Activated naive CD4-positive, alpha-beta T cell treated with anti-CD3 and anti-CD28 coated beads, Interleukin-2, amount 50 U/mL, for 16 hours (primary cell): ENCODE measurements at regions not wholly inside any gene's neighbourhood (a gene's known extent, or its start where the extent isn't known, plus 50 kb on each side); places are given as distances from the start of the nearest gene placed in this dataset.

ENCODE experiments used
- DNase-seq: peaks from one replicate; pipeline ENCODE4 v3.0.0-alpha.2; 2020

DNA sequence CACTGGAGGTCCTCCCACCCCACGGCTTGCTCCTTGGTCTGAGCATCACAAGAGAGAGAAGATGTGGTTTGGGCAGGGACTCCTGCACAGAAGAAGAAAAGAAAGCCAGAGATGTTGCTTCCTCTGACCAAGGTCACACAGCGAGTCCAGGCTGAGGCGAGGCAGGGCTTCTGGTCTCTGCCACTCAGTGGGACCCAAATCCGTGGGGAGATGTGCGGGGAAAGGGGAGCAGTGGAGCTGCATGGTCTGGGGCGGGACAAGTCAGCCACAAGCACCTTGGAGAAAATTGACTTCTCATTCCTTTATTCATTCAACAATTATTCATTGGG, 150.9 kb downstream of the C9orf50 start:
- DNase-seq, result no peak

DNA sequence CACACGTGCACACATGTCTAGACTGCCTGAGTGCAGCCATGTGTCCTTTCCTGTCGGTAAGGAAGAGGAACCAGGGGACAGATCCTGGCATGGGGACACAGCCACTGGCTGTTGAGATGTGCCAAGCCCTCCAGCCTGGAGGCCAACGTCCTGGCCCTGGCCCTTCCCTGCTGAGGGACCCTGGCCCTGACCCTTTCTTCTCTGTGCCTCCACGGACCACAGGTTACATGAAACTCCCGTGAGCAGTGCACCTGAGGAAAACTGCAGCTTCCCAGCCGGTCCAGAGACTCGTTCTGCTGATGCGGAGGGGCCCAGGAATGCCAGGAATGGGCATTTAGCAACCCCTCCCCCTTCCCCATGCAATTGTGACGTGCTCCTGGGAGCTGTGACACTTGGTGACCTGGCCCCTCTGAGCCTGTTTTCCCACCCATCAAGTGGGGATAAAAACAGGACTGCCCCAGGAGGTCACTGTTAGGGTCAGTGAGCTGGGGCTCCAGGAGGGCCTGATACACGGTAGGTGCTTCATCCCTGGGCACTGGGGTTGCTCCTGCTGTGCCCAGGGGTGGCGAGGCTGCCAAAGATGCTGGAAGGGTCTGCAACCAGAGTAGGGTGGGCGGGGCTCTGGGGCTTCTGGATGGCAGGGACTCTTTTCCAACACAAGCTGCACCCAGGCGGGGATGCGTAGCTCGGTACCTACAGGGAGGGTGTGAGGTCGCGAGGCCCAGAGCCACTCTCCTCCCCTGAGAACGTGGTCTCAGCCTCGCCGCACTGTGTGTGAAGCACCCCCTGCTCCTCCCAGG, 151.5 kb downstream of the C9orf50 start:
- no peak for DNase-seq

DNA sequence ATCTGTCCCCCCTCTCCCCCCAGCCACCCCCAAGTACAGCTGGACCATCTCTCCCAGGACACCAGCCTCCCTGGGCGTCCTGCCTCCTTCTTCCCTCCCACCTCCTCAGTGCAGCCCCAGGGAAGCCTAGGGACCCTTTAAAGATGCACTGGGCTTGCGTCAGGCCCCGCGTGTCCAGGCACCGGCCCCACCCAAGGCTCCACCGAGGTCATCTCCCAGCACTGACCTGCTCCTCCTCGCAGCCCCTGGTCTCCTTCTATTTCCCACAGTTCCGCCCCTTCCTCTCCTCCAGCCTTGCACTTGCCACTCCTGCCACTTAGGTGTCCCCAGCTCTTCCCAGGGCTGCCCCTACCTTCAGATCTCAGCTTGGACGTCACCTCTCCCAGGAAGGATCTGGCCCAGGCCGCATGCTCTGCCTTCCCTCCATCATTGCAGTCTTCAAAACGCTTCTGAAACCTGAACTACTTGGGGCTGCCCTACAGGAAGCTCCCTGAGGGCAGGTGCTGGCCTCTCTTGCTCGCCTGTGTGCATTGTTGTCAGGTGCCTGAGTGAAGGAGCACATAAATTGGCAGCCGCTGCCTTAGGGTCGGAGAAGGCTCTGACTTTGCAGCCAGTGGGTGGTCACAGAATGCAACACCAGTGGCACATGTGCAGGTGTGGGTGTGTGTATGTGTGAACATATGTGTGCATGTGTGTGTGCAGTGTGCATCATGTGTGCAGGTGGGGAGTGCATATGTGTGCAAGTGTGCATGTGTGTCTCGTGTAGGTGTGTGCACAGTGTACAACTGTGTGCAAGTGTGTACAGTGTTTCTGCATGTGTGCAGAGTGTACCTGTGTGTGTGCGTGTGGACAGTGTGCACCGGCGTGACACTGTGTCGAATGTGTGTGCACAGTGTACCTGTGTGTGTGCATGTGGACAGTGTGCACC, 152.9 kb downstream of the C9orf50 start:
- DNase-seq, result no peak

DNA sequence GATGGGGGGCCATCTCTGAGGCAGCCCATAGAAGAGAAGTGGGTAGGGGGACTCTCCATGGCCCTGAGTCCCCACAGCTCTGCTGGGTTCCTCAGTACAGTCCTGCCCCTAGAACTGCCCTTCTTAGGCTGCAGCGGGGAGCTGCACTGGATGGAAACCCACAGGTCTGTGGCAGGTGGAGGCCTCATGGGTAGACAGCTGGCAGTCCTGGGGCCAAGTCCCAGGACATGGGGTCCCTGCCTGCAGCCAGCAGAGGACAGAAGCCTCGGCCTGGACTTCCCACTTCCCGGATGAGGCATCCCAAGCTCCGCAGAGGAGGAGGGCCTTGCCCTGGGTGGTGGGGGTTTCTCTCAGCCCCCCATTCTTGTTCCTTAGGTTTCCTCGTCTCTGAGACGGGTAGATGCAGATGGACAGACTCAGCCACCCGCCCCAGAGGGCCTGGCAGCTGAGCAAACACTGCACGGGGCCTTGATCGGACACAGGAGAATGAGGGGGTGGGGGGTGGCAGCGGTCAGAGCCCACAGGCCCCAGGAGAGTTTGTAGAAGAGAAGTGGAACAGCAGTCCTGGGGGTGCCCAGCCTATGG, 153.8 kb downstream of the C9orf50 start:
- no peak for DNase-seq

DNA sequence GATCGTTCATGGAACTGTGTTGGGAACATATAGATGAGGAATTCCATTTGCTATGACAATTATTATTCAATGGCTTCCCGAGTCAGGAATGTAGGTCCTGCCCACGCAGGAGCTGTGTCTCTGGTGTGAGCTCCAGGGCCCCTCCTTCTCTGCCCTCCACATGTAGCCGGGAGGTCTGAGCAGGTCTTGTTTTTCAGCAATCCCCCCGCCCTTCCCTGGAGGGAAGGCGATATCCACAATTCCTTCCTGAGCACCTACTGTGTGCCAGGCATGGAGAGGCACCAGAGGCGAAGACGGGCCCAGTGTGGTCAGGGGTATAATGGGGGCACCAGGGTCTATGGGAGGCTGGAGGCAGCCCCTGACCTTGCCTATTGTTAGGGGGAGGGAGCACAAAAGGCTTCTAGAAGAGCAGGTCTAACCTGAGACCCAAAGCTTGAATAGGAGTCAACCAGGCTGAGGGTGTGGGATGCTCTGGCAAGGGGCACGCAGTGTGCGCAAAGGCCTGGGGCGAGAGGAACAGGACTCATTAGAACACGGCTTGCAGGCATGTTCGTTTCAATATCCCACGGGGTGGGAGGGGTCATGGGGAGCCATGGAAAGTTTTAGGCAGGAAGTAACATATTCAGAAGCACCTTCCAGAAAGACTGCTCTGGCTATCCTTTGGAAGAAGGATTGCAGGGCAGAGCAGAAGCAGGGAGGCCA, 154.9 kb downstream of the C9orf50 start:
- no peak for DNase-seq

DNA sequence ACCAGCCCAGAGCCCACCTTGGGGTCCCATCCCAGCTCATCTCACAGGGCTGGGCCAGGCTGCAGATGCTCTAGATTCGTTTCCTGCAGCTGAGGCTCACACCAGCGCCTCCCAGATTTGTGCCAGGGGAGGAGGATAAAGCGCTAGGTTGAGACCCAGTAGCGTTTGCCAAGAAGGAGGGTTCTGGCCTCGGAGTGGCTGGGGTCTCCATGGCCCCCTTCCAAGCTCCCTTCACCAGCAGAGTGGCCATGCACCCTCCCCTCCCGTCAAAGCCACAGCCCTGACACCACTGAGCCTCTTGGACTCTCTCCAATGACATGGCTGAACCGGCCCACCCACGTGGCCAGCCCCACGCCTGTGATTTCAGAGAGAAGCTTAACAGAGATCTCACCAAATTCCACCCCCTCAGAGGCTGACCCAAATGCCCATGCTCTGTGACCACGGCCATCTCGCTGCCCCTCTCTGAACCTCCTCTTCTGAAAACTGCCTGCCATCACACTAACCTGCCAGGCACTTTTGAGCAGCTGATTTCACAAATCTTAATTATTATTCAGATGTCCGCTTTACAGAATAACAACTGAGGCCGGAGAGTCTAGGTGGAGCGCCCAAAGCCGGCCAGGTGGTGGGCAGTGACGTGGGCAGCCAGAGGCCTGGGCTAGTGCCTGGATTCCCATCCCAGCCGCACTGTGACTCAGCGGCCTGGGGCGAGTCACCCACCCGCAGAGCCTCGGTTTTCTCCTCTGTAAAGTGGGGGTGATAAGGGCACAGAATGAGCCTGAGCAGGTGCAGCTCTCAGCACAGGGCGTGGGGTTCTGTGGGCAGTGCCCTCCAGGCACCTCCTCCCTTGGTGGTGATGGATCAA, 155.7 kb downstream of the C9orf50 start:
- no peak for DNase-seq

DNA sequence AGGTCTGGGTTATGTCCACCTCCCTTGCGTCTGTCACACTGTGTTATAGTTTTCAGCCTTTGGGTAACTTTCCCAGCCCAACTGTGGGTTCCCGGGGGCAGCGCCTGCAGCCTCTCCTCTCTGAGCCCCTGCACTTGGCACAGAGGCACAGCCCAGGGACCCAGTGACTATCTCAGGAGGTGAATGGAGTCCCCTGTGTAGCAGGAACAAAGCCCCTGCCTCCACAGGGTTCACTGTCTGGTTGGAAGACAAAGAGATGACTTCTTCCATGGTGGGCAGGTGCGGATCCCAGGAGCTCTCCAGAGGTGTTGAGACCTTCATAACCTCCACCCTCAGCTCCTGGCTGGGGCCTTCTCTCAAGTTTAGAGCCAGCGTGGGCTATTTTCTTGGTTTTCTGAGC, 156.9 kb downstream of the C9orf50 start:
- no peak for DNase-seq

DNA sequence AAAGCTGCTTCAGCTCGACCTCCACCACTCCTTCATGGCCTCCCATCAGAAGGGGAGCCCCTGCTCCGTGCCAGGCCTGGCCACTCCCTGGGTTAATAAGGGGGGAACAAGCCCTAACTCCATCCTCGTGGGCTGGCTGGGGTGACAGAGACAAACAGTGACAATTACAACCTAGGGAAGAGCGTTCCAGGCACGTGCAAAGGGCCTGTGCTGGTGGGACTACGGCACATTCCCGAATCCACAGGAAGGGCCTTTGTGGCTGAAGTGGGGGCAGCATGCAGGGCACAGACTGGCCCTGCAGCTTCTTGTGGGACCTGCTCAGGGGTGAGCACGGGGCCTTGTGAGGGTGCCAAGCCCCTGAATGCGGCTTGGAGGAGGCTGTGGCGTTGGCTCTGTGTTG, 157.4 kb downstream of the C9orf50 start:
- DNase-seq, result no peak

DNA sequence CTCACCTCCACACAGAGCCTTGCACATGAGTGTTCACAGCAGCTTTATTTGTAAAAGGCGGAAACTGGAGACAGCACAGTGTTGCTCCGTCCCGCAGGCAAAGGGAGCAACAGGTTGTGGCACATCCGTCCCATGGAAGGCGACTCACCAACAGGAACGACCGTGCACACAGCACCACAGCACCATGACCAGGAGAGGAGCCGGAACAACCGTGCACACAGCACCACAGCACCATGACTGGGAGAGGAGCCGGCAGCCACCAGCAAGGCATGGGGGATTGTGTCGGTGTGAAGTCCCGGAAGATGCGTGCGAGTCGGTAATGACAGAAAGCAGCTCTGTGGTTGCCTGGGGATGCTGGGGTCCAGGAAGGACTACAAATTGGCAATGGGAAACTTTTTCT, 158.5 kb downstream of the C9orf50 start:
- DNase-seq, result no peak

DNA sequence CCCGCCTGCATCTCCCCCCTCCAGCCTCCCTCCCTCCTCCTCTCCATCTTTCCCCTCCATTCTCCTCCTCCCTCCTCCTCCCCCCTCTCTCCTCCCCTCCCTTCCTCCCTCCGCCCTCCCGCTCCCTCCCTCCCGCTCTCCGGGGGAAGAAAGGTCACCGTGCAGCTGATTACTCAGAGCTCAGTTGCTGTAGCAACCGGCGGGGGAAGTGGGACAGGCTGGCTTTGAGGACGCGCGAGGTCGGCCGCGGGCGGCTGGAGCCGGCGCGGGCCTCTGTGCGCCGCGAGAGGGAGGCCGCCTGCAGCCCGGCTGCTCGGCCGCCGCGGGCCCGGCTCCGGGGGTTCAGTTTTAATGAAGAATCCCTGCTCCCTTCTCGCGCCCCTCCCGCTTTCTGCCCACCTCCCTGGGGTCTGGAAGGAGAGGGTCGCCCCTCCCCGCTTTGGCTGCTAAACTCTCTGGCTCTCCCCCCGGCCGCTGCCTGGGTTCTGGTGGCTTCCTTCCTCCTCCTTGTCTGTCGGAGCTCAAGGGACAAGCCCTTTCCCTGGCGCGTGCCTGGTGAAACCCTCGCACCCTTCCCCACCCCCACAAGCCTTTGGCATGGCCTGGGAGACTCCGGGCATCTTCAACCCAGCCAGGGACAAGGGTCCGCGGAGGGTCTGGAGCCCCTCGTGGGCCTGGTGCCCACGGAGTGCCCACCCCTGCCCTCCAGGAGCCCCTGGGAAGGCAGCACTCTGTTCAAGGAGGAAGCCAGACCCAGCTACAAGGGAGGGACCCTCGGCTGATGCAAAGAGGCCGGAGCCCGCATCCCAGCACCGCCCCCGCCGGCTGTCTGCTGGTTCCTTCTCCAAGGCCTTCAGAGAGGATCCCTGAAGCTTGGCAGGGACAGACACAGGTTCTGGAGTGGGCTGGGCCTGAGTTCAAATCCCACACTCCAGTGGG, 160.3 kb downstream of the C9orf50 start:
- peak; percentile 80 for DNase-seq

DNA sequence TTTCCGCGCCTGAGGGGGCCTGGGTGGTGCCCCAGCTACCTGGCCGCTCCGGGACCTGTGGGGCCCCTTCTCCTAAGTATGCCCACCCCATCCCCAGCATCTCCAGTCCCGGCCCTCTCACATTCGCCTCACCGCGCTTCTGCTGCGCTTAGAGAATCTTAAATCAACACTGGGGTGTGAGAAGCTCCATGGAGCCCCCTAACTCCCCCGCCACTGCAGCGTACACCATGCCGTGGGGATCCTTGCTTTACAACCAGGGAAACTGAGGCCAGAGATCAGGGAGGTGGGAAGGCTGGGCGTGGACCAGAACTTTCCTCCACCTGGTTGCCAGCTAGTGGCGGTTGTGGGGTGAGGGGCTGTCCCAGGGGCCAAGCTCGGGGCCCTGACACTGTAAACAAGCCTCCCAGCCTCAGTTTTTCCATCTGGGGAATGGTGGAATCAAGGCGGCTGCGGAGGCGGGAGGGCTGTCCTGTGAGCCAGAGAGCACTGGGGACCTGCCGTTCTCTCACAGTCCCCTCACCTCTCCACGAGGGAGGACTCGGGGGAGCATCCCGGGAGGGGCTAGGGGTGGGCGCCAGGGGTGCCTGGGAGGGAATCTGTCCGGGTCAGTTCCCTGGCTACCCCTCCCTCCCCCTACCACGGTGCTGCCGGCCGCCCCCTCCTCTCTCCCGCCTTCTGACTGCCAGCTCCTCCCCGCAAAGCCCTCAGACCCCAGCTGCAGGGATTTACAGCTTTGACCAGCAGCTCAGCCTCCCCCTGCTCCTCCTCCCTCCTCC, 161.2 kb downstream of the C9orf50 start:
- DNase-seq, result peak; percentile 31

DNA sequence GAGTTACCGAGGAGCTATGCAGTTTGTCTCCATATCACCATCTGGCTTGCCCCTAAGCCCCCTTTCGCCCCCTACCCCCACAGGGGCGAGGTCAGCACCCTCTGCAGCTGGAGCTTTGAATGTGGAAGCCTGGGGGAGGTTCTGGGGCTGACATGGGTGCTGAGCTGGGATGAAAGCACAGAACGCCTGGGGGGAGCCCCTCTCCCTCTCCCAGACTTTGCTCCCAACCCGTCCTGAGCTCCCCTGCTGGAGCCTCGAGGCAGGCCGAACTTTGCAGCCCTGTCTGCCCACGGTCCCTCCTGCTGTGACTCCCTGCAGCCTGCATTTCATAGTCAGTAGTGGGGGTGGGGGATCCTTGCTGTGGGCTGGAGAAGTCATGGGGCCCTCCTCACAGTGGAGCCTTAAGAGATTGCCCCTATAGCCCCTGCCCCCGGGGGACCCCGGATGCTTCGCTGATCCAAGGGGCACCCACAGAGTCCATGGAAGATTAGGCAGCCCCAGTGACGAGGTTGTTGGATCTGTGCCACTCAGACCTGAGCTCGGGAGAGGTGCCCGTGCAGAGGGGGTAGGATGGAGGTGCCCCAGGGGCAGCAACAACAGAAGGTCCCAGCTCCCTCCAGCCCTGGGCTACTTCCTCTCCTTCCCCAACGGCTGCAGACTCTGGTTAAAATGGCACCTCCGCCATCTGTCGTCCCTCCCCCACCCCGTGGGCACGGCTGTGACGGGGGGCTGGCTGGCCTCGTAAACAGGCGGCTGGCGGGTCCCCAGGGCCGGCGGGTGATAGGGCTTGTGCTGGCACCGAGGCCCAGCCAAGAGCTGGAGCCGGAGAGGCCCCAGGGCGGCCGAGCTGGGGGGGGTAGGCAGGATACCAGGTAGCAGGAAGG, 162.0 kb downstream of the C9orf50 start:
- peak; percentile 31 for DNase-seq

DNA sequence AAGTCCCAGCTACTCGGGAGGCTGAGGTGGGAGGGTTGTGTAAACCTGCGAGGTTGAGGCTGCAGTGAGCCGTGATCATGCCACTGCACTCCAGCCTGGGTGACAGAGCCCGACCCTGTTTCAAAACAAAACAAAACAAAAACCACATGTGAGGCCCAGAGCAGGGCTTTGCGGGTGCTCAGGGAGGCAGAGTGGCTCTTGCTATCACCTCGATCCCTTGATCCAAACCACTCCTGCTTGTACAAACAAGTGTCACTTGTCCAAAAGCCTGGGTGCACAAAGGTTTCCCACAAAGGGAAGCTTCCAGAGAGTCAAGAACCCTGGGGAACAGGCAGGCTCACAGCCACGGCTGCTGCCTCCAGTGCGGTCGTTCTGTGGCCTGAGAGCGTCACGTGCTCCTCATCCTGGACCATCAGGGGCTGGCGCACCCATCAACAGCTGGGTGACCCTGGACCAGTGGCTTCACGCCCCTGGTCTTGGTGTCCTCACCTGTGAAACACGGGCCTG, 162.7 kb downstream of the C9orf50 start:
- peak; percentile 37 for DNase-seq

DNA sequence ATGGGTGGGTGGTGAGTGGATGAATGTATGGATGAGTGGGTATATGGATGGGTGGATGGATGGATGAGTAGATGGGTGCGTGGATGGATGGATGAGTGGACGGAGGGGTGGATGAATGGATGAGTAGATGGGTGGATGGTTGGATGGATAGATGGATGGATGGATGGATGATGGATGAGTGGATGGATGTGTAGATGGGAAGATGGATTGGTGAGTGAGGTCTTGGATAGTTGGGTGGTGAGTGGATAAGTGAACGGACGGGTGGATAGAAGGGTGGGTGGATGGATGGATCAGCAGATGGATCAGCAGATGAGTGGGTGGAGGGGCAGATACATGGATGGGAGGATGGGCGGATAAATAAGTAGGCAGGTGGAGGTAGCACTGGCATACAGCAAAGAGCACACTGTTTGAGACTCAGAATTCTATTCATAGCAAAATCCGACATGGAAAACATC, 163.5 kb downstream of the C9orf50 start:
- no peak for DNase-seq

DNA sequence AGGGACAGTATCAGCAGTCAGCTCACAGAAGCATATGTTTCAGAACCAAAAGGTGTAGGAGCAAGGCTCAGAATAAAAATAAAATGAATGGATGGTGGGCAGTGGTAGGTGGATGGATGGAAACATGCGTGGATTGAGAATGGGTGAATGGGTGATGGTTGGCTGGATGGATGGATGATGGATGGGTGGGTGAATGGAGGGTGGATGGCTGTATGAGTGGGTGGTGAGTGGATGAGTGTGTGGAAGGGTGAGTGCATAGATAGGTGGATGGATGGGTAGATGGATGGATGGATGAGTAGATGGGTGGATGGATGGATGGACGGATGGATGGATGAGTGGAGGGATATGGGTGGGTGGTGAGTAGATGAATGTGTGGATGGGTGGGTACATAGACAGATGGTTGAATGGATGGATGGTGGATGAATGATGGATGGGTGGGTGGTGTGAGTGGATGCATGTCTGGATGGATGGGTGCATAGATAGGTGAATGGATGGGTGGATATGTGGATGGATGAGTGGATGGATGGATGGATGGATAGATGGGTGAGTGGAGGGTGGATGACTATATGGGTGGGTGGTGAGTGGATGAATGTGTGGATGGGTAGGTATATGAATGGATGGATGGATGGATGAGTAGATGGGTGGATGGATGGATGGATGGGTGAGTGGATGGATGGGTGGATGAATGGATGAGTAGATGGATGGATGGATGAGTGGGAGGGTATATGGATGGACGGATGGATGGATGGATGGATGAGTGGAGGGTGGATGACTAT, 164.2 kb downstream of the C9orf50 start:
- DNase-seq, result no peak

DNA sequence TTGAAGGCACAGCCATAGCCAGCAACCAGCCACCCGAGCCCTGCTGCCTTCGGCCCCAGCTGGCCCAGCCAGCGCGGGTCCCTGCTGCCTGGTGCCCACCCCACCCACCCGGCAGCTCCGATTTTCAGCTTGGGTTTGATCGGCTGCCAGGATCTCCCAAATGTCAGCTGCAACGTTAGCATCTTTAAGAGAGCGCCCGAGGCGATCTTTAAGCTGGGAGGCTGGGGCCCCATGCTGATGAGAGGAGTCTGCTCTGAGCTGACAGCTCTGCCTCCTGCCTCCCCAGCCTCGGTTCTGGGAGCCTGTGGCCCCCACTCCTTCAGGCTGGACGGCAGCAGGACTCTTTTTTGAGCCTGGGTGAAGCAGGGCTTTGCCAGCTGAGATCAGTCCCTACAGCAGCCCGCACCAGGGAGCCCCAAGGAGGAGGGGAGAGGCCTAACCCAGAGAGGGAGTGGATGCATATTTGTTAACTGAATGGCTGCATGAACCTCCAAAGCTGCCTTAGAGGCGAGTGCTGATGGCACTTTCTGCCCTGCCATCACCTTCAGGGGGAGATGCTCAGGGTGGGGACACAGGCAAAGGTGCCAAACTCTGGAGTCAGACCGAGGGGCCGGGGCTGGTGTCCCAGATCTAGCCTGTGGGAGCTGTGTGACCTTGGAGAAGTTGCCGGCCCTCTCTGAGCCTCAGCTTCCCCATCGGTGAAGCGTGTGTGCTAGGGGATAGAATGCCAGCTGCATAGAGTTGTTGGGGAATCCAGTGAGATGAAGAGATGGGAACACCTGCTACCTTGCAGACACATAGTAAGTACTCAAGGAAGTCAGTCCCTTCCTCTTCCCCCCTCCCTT, 165.5 kb downstream of the C9orf50 start:
- DNase-seq, result no peak

DNA sequence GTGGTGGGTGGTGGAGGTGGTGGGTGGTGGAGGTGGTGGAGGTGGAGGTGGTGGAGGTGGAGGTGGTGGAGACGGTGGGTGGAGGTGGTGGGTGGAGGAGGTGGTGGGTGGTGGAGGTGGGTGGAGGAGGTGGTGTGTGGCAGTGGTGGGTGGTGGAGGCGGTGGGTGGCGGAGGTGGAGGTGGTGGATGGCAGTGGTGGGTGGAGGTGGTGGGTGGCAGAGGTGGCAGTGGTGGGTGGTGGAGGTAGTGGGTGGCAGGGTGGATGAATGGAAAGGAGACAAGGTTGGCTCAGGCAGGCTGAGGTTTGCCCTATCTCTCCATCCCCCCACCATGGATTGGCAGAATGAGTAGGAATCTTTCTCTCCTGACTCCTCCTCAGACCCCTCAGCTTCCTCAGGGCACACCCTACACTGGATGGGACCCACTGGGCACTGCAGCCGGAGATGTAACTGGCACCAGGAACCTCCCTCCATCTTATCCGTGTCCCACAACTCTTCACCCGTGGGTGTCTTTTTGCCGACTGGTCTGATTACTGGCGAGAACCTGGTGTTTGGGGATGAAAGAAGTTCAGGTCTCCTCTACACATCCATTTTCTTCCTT, 166.3 kb downstream of the C9orf50 start:
- DNase-seq, result no peak
